HL-60 (cell line): ENCODE measurements at regions not wholly inside any gene's neighbourhood (a gene's known extent, or its start where the extent isn't known, plus 50 kb on each side); places are given as distances from the start of the nearest gene placed in this dataset.

ENCODE experiments used
- DNase-seq, 2 experiments: peaks; one replicate each; pipeline ENCODE4 v3.0.0-alpha.2; 2010 to 2020; ENCODE audit warnings: low read depth in 1 of 2, low spot score in 1 of 2
- H3K27ac ChIP-seq: fragments of 250-450 bp; sonication (Bioruptor Pico); replicated peaks from 2 replicates; pipeline ENCODE4 v1.5.1; 2020; ENCODE audit warnings: mild to moderate bottlenecking, moderate library complexity
- H3K27me3 ChIP-seq: fragments of 250-450 bp; sonication (Bioruptor Pico); 2 replicates; pipeline ENCODE4 v1.5.1; 2021; ENCODE audit warnings: mild to moderate bottlenecking, moderate library complexity; ENCODE audit not compliant: insufficient read depth, poor library complexity, severe bottlenecking
- H3K4me3 ChIP-seq: replicated peaks from 2 replicates; pipeline ENCODE4 v1.5.1; 2011; ENCODE audit warnings: mild to moderate bottlenecking, control low read depth, low read length; ENCODE audit not compliant: insufficient read depth
- GABPA ChIP-seq: IDR thresholded peaks from 2 replicates; pipeline ENCODE4 v1.6.1; 2012; ENCODE audit warnings: low read depth
- POLR2AphosphoS5 ChIP-seq: IDR thresholded peaks from 2 replicates; pipeline ENCODE4 v1.6.1; 2012; ENCODE audit warnings: low read depth
- SPI1 ChIP-seq: IDR thresholded peaks from 2 replicates; pipeline ENCODE4 v1.6.1; 2012; ENCODE audit warnings: low read depth, mild to moderate bottlenecking, borderline replicate concordance
- TF ChIP-seq, protein P1 (sequence below): IDR thresholded peaks from one replicate; pipeline ENCODE4 v1.5.1; 2011; ENCODE audit warnings: low read length, control low read depth, inconsistent platforms; ENCODE audit not compliant: insufficient read depth
- TF ChIP-seq, protein P2 (sequence below): IDR thresholded peaks from 2 replicates; pipeline ENCODE4 v1.6.1; 2012; ENCODE audit warnings: low read depth; ENCODE audit not compliant: insufficient replicate concordance

DNA sequence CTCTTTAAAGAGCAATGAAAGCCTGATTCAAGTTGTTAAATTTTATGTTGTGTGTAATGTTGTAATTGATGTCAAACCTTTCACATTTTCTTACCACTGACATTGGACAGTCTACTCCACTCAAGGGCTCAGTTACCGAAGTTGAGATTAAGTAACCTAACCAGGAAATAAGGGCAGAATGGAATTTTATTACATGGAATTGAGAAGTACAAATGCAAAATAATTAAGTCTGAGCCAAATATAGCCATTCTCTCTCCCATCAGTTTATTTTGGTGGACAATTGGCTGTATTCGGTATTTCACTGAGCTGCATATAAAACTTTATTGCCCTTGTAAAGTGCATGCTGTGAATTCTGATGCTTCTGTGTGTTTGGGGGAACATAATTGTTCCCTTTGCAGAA is 231.5 kb downstream of the TTC32 start:
- H3K27me3 ChIP-seq = peaks cover 8% of the 10 kb centered on the region
- no peak overlapping the region for H3K4me3 ChIP-seq
- no peak for DNase-seq
- no peak overlapping the region for H3K27ac ChIP-seq
- TF ChIP-seq SPI1 (no peak), GABPA (no peak), POLR2AphosphoS5 (no peak)
- TF ChIP-seq, protein P1, sequence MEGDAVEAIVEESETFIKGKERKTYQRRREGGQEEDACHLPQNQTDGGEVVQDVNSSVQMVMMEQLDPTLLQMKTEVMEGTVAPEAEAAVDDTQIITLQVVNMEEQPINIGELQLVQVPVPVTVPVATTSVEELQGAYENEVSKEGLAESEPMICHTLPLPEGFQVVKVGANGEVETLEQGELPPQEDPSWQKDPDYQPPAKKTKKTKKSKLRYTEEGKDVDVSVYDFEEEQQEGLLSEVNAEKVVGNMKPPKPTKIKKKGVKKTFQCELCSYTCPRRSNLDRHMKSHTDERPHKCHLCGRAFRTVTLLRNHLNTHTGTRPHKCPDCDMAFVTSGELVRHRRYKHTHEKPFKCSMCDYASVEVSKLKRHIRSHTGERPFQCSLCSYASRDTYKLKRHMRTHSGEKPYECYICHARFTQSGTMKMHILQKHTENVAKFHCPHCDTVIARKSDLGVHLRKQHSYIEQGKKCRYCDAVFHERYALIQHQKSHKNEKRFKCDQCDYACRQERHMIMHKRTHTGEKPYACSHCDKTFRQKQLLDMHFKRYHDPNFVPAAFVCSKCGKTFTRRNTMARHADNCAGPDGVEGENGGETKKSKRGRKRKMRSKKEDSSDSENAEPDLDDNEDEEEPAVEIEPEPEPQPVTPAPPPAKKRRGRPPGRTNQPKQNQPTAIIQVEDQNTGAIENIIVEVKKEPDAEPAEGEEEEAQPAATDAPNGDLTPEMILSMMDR = no peak
- TF ChIP-seq, protein P2, sequence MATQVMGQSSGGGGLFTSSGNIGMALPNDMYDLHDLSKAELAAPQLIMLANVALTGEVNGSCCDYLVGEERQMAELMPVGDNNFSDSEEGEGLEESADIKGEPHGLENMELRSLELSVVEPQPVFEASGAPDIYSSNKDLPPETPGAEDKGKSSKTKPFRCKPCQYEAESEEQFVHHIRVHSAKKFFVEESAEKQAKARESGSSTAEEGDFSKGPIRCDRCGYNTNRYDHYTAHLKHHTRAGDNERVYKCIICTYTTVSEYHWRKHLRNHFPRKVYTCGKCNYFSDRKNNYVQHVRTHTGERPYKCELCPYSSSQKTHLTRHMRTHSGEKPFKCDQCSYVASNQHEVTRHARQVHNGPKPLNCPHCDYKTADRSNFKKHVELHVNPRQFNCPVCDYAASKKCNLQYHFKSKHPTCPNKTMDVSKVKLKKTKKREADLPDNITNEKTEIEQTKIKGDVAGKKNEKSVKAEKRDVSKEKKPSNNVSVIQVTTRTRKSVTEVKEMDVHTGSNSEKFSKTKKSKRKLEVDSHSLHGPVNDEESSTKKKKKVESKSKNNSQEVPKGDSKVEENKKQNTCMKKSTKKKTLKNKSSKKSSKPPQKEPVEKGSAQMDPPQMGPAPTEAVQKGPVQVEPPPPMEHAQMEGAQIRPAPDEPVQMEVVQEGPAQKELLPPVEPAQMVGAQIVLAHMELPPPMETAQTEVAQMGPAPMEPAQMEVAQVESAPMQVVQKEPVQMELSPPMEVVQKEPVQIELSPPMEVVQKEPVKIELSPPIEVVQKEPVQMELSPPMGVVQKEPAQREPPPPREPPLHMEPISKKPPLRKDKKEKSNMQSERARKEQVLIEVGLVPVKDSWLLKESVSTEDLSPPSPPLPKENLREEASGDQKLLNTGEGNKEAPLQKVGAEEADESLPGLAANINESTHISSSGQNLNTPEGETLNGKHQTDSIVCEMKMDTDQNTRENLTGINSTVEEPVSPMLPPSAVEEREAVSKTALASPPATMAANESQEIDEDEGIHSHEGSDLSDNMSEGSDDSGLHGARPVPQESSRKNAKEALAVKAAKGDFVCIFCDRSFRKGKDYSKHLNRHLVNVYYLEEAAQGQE = no peak

DNA sequence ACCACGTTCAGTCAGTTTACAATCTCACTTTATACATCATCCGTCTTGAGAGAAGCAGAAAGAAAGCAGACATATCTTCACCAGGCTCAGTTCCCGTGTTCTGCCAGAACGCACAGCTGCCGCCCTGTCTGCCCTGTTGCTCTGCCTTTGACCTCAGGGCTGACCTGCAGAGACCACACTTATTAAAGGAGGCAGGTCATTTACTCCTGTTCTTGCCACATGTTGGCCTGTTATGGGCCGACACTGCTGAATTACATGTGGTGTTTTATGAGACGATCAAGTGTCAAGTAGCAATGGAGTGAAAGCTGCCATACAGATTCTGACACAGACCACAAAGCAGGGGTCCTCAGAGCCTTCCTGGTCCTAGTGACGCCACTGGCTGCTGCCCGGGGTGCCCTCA is 232.2 kb downstream of the TTC32 start:
- no peak for TF ChIP-seq POLR2AphosphoS5
- TF ChIP-seq, protein P2 = no peak
- TF ChIP-seq, protein P1 = no peak
- no peak for TF ChIP-seq GABPA
- TF ChIP-seq SPI1 = no peak
- no peak overlapping the region for H3K4me3 ChIP-seq
- H3K27me3 ChIP-seq = peaks cover 8% of the 10 kb centered on the region
- H3K27ac ChIP-seq = no peak overlapping the region
- DNase-seq = no peak

DNA sequence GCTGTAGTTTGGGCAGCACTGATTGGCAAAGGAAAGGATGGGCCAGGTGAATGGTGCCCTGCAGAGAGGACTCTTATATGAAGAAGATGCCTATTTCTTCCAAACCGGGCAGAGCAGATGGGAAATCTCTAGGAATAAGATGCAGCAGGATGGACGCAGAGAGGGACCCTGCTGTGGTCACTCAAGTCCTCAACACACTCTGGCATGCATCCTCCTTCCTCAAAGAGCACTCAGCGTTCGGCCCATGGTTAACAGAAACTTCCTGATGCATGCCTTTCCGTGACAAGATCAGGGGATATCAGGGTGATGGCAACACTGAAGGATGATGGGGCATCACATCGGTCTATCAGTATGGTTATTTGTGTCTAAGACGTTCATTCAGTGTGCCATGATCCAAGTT is 232.7 kb downstream of the TTC32 start:
- TF ChIP-seq POLR2AphosphoS5 (no peak), GABPA (no peak), SPI1 (no peak)
- DNase-seq = no peak
- Histone ChIP-seq H3K4me3 (no peak overlapping the region), H3K27me3 (peaks cover 8% of the 10 kb centered on the region), H3K27ac (no peak overlapping the region)

DNA sequence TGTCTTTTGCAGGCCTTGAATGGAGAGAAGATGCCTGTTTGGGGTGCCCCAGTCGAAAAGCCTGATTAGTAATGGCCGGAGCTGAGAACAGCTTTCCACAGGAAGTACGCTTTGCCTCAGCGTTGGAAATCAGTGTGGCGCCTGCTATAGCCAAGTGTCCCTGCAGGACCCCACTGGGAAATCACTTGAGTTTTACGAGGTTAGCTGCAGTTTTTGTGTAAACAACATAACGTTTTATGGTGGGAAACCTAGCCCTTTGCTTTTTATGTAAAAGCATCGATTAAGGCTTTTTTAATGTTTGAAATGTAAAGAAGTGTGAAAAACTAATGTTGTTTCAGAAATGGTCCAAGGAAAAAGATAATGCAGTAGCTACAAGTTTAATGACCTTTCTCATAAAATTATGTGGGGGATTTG is 234.2 kb downstream of the TTC32 start:
- peaks cover 8% of the 10 kb centered on the region for H3K27me3 ChIP-seq
- H3K4me3 ChIP-seq = no peak overlapping the region
- H3K27ac ChIP-seq = no peak overlapping the region
- no peak for DNase-seq
- TF ChIP-seq, protein P2 = no peak
- no peak for TF ChIP-seq SPI1
